Sigmoid colon (tissue), 4 donors: ENCODE measurements at regions not wholly inside any gene's neighbourhood (a gene's known extent, or its start where the extent isn't known, plus 50 kb on each side); places are given as distances from the start of the nearest gene placed in this dataset.

Source experiments
- EP300 ChIP-seq, 4 donors: sonication (generic); formaldehyde crosslinking; IDR thresholded peaks; one replicate each; pipeline ENCODE4 v1.6.1; 2017; ENCODE audit warnings: antibody characterized with exemption in 4 of 4
- POLR2A ChIP-seq, 2 donors: fragments of 450-650 bp; IDR thresholded peaks; one replicate each; pipeline ENCODE4 v1.6.1; 2016; ENCODE audit warnings: antibody characterized with exemption in 2 of 2, mild to moderate bottlenecking in 2 of 2, moderate library complexity in 2 of 2
- POLR2AphosphoS5 ChIP-seq, 4 donors: sonication (generic); formaldehyde crosslinking; IDR thresholded peaks; one replicate each; pipeline ENCODE4 v1.6.1; 2017; ENCODE audit warnings: antibody characterized with exemption in 4 of 4
- TF ChIP-seq, protein P1 (sequence below), 4 experiments: fragments of 450-650 bp in 3 of 4; fragments of 200-600 bp in 1 of 4; IDR thresholded peaks; one replicate each; pipeline ENCODE4 v1.5.1; 2016 to 2019; ENCODE audit warnings: antibody characterized with exemption in 4 of 4, mild to moderate bottlenecking in 3 of 4, moderate library complexity in 2 of 4

DNA sequence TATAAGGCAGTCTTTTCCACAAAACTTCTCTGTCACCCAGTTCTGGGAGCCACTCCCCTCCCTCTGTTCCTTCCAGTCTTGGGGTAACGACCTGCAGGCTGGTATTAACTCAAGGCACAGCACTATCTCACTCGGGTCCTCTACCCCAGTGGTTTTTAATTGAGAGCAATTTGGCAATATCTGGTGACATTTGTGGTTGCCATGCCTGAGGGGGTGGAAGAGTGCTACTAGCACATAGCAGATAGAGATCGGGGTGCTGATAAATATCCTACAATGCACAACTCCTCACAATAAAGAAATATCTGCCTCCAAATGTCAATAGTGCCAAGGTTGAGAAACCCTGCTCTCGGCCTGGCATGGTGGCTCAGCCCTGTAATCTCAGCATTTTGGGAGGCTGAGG lies 117.7 kb upstream of the ABCC4 start:
- TF ChIP-seq, protein P1, sequence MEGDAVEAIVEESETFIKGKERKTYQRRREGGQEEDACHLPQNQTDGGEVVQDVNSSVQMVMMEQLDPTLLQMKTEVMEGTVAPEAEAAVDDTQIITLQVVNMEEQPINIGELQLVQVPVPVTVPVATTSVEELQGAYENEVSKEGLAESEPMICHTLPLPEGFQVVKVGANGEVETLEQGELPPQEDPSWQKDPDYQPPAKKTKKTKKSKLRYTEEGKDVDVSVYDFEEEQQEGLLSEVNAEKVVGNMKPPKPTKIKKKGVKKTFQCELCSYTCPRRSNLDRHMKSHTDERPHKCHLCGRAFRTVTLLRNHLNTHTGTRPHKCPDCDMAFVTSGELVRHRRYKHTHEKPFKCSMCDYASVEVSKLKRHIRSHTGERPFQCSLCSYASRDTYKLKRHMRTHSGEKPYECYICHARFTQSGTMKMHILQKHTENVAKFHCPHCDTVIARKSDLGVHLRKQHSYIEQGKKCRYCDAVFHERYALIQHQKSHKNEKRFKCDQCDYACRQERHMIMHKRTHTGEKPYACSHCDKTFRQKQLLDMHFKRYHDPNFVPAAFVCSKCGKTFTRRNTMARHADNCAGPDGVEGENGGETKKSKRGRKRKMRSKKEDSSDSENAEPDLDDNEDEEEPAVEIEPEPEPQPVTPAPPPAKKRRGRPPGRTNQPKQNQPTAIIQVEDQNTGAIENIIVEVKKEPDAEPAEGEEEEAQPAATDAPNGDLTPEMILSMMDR (IDR thresholded peaks at IDR 0.05): no peak
- TF ChIP-seq POLR2AphosphoS5 (IDR thresholded peaks at IDR 0.05): no peak
- TF ChIP-seq POLR2A (IDR thresholded peaks at IDR 0.05): no peak
- no peak for TF ChIP-seq EP300 (IDR thresholded peaks at IDR 0.05)
